Anterior cingulate cortex (tissue), 58 donors: ENCODE measurements at regions not wholly inside any gene's neighbourhood (a gene's known extent, or its start where the extent isn't known, plus 50 kb on each side); places are given as distances from the start of the nearest gene placed in this dataset.
"Not testable (repeated sequence)": the region's sequence is repeated elsewhere in the genome, so short reads cannot be mapped to it uniquely, and the experiment has no call there.

Experiments used
- DNase-seq, 58 donors: peaks; one replicate each; lab custom pipeline; 2025; lab: John Stamatoyannopoulos, UW

GRCh38 chr16:10232757-10233156 is 50.5 kb upstream of the GRIN2A start:
- DNase-seq, result no peak

- DNase-seq, result no peak
Measured at GRCh38 chr16:10239640-10240039, 57.4 kb upstream of the GRIN2A start.

- no peak for DNase-seq
Measured at GRCh38 chr16:10240854-10241613, 58.8 kb upstream of the GRIN2A start.

- peak in 30 of 58 donors; percentile 3 to 66 (median 28) for DNase-seq
Measured at GRCh38 chr16:10242097-10242496, 59.9 kb upstream of the GRIN2A start.

- peak in 1 of 58 donors; percentile 4 for DNase-seq
Measured at GRCh38 chr16:10242916-10243315, 60.7 kb upstream of the GRIN2A start.

GRCh38 chr16:10245002-10245401 is 62.8 kb upstream of the GRIN2A start:
- peak in 33 of 58 donors; percentile 1 to 82 (median 27) for DNase-seq

GRCh38 chr16:10250137-10250828 is 68.1 kb upstream of the GRIN2A start:
- DNase-seq, result peak in 1 of 58 donors; percentile 14

GRCh38 chr16:10252155-10252554 is 69.9 kb upstream of the GRIN2A start:
- peak in 1 of 58 donors; percentile 22 for DNase-seq

DNA sequence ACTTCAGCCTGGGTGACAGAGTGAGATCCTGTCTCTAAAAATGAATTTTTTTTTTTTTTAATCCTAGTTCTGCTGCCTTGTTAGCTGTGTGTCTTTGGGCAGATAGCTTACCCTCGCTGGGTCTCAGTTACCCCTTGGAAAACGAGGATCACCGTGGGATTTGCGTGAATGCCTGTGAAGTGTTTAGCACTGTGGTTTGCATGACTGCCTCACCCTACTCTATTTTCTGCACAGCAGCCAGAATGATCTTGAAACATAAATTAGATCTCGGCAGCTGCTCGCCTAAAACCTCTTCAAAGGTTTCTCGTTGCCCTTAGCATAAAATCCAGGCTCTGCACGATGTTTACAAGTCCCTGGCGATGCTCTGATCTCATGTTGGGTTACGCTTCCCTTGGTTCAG is 71.2 kb upstream of the GRIN2A start:
- DNase-seq, result no peak

GRCh38 chr16:10255728-10256127 is 73.5 kb upstream of the GRIN2A start:
- no peak for DNase-seq

DNA sequence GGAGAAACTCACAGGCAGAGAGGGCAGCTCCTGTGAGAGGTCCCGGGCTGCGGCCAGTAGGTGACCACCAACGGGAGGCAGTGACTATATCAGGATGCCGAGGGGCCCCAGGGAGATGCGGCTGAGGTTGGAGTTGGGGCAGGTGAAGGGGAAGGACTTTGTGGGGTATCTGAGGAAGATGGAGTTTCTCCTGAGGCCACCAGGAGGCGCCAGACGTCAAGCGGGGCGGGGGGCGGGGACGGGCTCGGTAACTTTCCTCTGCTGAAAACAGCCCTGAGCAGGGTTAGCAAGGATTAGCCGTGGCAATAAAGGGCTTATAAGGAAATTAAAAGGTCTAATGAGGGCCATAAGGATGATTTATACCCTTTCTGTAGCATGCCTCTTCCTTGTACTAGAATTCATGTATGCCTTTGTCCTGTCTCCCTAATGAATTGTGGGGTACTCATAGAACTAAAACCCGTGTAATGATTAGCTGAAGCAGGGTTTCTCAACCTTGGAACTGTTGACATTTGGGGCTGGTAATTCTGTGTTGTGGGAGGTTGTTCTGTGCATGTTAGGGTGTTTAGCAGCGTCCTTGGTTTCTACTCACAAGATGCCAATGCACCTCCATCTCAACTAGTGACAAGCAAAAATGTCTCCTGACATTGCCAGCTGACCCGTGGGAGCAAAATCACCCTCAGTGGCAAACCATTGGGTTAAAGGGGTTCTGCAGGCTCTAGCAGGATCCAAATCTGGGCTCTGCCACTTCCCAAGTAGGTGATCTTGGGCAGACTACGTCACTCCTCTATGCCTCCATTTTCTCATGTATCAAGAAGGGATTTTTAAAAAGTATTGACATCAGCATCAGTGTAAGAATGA is 74.8 kb upstream of the GRIN2A start:
- peak in 11 of 58 donors; percentile 2 to 23 (median 5) for DNase-seq

GRCh38 chr16:10257642-10258251 is 75.5 kb upstream of the GRIN2A start:
- not testable (repeated sequence) for DNase-seq

- peak in 6 of 58 donors; percentile 1 to 32 (median 12) for DNase-seq
Measured at GRCh38 chr16:10258930-10259603, 76.8 kb upstream of the GRIN2A start.

DNA sequence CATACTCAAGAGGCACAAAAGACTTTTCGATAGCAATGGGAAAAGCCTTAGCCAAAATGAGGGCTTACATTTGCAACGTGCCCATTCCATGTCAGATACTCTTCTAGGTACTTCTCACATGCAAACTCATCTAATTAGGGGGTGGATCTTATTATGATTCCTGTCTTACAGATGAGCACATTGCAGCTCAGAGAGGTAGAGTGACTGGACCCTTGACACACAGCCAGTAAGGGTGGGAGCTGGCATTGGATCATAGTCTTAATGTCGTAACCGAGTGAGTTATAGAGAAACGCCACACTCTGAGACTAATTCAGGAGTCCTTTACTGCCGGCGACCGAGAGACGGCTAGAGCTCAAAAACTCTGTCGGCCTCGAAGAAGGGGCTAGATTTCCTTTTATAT is 78.8 kb upstream of the GRIN2A start:
- DNase-seq, result no peak

- DNase-seq, result not testable (repeated sequence)
Measured at GRCh38 chr16:10261526-10261925, 79.3 kb upstream of the GRIN2A start.

DNA sequence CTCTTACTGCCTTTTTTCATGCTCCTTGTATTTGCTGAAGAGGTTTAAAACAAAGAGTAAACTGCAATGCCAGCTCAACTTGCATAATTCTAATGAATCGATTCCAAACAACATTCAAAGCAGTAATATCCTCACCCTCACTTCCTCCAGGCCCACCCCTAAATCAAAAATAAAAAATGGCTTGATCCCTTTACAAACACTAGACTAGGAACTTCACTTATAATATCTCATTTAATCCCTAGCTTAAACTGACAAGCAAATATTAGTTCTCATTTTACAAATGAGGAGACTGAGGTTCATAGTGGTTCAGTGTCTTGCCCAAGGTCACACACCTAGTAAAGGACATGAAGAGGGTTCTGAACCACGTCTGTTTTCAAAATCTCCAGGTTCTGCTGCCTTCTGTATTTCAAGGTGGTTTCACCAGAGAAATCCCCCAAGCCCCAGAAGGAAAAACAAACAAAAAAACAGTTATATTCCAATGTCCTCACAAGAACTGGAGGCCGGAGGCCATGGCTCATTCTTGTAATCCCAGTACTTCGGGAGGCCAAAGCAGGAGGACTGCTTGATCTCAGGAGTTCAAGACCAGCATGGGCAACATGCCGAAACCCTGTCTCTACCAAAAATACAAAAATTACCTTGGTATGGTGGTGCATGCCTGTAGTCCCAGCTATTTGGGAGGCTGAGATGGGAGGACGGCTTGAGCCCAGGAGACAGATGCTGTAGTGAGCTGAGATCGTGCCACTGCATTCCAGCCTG is 80.3 kb upstream of the GRIN2A start:
- DNase-seq, result no peak

DNA sequence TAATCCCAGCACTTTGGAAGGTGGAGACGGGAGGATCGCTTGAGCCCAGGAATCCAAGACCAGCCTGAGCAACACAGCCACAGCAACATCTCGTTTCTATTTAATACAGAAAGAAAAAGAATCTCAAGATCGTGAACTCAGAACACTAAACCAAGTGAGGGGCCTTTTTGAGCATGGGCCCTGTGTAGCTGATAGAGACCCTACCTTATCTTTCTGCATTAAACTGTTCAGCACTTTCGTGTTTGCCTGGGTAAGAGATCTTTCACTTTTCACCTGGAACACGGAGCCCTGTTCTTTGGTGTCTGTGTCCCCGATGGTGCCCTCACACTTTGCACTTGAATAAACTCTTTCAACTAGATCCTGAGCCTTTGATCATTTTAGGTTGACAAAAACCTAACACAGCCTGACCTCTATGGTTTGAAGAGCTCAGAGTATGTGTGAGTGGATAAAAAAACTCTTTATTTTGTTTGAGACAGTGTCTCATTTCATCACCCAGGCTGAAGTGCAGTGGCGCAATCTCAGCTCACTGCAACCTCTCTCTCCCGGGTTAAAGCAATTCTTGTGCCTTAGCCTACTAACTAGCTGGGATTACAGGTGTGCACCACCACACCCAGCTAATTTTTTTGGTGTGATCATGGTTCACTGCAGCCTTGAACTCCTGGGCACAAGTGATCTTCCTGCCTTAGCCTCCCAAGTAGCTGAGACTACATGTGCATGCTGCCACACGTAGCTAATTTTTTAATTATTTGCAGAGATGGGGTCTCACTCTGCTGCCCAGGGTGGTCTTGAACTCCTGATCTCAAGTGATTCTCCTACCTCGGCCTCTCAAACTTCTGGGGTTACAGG is 83.8 kb upstream of the GRIN2A start:
- DNase-seq, result no peak

- DNase-seq, result no peak
Measured at GRCh38 chr16:10266809-10267208, 84.6 kb upstream of the GRIN2A start.
